SK-N-DZ (cell line): ENCODE measurements at regions not wholly inside any gene's neighbourhood (a gene's known extent, or its start where the extent isn't known, plus 50 kb on each side); places are given as distances from the start of the nearest gene placed in this dataset.
"Not testable (repeated sequence)": the region's sequence is repeated elsewhere in the genome, so short reads cannot be mapped to it uniquely, and the experiment has no call there.

Experiments
- DNase-seq: peaks from one replicate; pipeline ENCODE4 v3.0.0-alpha.2; 2015; ENCODE audit warnings: low spot score

- no peak for DNase-seq
Measured at GRCh38 chr5:99317136-99317535, 388.3 kb upstream of the CHD1 start.

GRCh38 chr5:99316484-99316883 lies 387.7 kb upstream of the CHD1 start:
- DNase-seq = no peak

- DNase-seq = no peak
Measured at GRCh38 chr5:99315413-99316183, 386.8 kb upstream of the CHD1 start.

GRCh38 chr5:99314721-99315120 lies 385.9 kb upstream of the CHD1 start:
- DNase-seq = no peak

- no peak for DNase-seq
Measured at GRCh38 chr5:99308131-99308530, 379.3 kb upstream of the CHD1 start.

- DNase-seq = no peak
Measured at GRCh38 chr5:99305045-99305580, 376.3 kb upstream of the CHD1 start.

- DNase-seq = no peak
Measured at GRCh38 chr5:99285606-99286005, 356.8 kb upstream of the CHD1 start.

- no peak for DNase-seq
Measured at GRCh38 chr5:99275128-99275527, 346.3 kb upstream of the CHD1 start.

- no peak for DNase-seq
Measured at GRCh38 chr5:99272576-99272975, 343.8 kb upstream of the CHD1 start.

GRCh38 chr5:99258819-99259218 lies 330.0 kb upstream of the CHD1 start:
- no peak for DNase-seq

- no peak for DNase-seq
Measured at GRCh38 chr5:99248066-99248465, 319.3 kb upstream of the CHD1 start.

GRCh38 chr5:99247346-99247745 lies 318.5 kb upstream of the CHD1 start:
- DNase-seq = no peak

GRCh38 chr5:99243111-99243510 lies 314.3 kb upstream of the CHD1 start:
- DNase-seq = no peak

GRCh38 chr5:99239826-99240360 lies 311.1 kb upstream of the CHD1 start:
- DNase-seq = no peak

GRCh38 chr5:99191206-99191745 lies 262.5 kb upstream of the CHD1 start:
- DNase-seq = no peak

- no peak for DNase-seq
Measured at GRCh38 chr5:99187611-99188010, 258.8 kb upstream of the CHD1 start.

- DNase-seq = no peak
Measured at GRCh38 chr5:99179206-99179605, 250.4 kb upstream of the CHD1 start.

- DNase-seq = no peak
Measured at GRCh38 chr5:99177796-99178195, 249.0 kb upstream of the CHD1 start.

- DNase-seq = no peak
Measured at GRCh38 chr5:99176186-99176585, 247.4 kb upstream of the CHD1 start.

- DNase-seq = no peak
Measured at GRCh38 chr5:99169309-99169708, 240.5 kb upstream of the CHD1 start.

- not testable (repeated sequence) for DNase-seq
Measured at GRCh38 chr5:99161538-99161937, 232.7 kb upstream of the CHD1 start.

GRCh38 chr5:99156688-99157087 lies 227.9 kb upstream of the CHD1 start:
- DNase-seq = no peak

GRCh38 chr5:99143283-99143795 lies 214.5 kb upstream of the CHD1 start:
- DNase-seq = not testable (repeated sequence)
